ENCODE measurements at regions not wholly inside any gene's neighbourhood (a gene's known extent, or its start where the extent isn't known, plus 50 kb on each side); places are given as distances from the start of the nearest gene placed in this dataset.

DNA sequence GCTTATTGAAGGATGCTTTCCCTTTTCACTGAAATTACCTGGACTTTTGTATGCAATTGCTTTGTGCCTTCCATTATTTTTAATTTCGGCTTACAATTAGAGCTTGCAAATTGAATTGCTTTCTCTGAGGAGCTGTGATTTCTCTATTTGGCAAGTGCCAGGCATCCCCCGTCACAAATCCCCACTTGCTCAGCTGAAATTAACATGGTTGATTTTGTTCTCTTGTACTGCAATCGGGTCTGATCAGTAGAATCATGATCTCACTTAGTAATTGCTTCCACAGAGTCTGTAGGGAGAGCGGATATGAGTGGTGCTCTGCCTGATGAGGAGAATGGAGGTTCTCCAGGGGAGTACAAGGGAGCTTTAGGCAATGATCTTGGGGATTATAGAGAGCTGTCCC is 495.5 kb upstream of the SGCD start:
- Histone ChIP-seq H3K4me1 (replicated peaks; ENCODE audit: insufficient read depth) (no peaks in the 10 kb centered on the region), H3K9me2 (ENCODE audit: insufficient read depth) (no peaks in the 10 kb centered on the region), H3K4me3 (no peak overlapping the region), H3K27me3 (ENCODE audit: insufficient read depth, low read depth) (no peaks in the 10 kb centered on the region), H4K20me1 (ENCODE audit: insufficient read depth) (no peaks in the 10 kb centered on the region), H3F3A (ENCODE audit: insufficient read depth, low read depth) (no peaks in the 10 kb centered on the region), H3K36me3 (ENCODE audit: low read depth) (no peaks in the 10 kb centered on the region), H3K27ac (no peak overlapping the region), H3K9me3 (ENCODE audit: insufficient read depth, low read depth) (no peaks in the 10 kb centered on the region), H3K4me2 (no peak overlapping the region), H2AFZ (no peak overlapping the region), H3K79me2 (ENCODE audit: low read depth) (no peaks in the 10 kb centered on the region)
- POLR2A ChIA-PET (ENCODE audit: unreplicated experiment), result no interaction called here
- intact Hi-C loops (cut with micrococcal nuclease; ENCODE audit: unreplicated experiment), result no loop called here
- TF ChIP-seq CTCF (conservative IDR thresholded peaks at IDR 0.05), result no peak
- TF ChIP-seq EZH2 (IDR thresholded peaks at IDR 0.05; ENCODE audit: low read depth), result no peak
- BruUV-seq (replicated peaks), result no TSS peak
- no peak for DNase-seq
- CTCF ChIA-PET, result no interaction called here

GRCh38 chr5:155833287-155833686 is 493.7 kb upstream of the SGCD start:
- H3K27me3 ChIP-seq (ENCODE audit: insufficient read depth, low read depth), result no peaks in the 10 kb centered on the region
- POLR2A ChIA-PET (ENCODE audit: unreplicated experiment), result no interaction called here
- intact Hi-C loops (cut with micrococcal nuclease; ENCODE audit: unreplicated experiment), result no loop called here

DNA sequence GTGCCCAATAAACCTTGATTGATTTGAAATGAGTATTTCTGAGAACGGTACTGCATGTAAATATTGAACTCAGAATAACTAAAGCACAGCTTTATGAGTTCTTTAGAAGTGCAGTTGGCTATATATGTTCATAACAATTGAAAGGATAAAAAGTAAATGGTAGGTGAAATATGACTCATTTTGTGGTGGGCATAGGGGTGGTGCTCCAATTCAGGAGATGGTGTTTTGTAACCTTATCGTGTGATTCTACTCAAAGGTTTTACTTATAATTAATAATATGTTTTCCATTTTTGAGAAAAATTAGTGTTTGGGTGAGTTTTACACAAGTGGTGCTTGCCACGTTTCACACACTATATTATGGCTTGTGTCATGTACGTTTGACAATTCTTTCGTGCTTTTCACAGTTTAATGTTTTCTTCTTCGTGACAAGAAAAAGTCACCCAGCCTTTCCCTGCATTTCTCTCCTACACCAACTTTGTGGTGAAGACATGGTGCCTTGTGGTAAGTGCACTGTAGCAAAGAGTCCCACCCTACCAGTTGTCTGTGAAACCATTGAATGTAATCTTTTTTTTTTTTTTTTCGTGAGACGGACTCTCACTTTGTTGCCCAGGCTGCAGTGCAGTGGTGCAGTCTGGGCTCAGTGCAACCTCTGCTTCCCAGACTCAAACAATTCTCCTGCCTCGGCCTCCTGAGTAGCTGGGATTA is 492.5 kb upstream of the SGCD start:
- Histone ChIP-seq H3F3A (ENCODE audit: insufficient read depth, low read depth) (no peaks in the 10 kb centered on the region), H3K27ac (no peak overlapping the region), H3K4me3 (no peak overlapping the region), H3K27me3 (ENCODE audit: insufficient read depth, low read depth) (no peaks in the 10 kb centered on the region), H3K4me2 (no peak overlapping the region), H3K4me1 (replicated peaks; ENCODE audit: insufficient read depth) (no peaks in the 10 kb centered on the region), H3K9me2 (ENCODE audit: insufficient read depth) (no peaks in the 10 kb centered on the region), H3K9me3 (ENCODE audit: insufficient read depth, low read depth) (no peaks in the 10 kb centered on the region), H3K36me3 (ENCODE audit: low read depth) (no peaks in the 10 kb centered on the region), H3K79me2 (ENCODE audit: low read depth) (no peaks in the 10 kb centered on the region), H2AFZ (no peak overlapping the region), H4K20me1 (ENCODE audit: insufficient read depth) (no peaks in the 10 kb centered on the region)
- no TSS peak for BruUV-seq (replicated peaks)
- intact Hi-C loops (cut with micrococcal nuclease; ENCODE audit: unreplicated experiment), result no loop called here
- no peak for DNase-seq
- ChIA-PET CTCF (no interaction called here), POLR2A (ENCODE audit: unreplicated experiment) (no interaction called here)
- TF ChIP-seq EZH2 (IDR thresholded peaks at IDR 0.05; ENCODE audit: low read depth) (no peak), CTCF (conservative IDR thresholded peaks at IDR 0.05) (no peak)

More at GRCh38 chr5:155833287-155833686, 493.7 kb upstream of the SGCD start:
- Histone ChIP-seq H3K9me3 (ENCODE audit: insufficient read depth, low read depth) (no peaks in the 10 kb centered on the region), H3K4me1 (replicated peaks; ENCODE audit: insufficient read depth) (no peaks in the 10 kb centered on the region), H3K27ac (no peak overlapping the region), H3F3A (ENCODE audit: insufficient read depth, low read depth) (no peaks in the 10 kb centered on the region), H3K79me2 (ENCODE audit: low read depth) (no peaks in the 10 kb centered on the region), H3K9me2 (ENCODE audit: insufficient read depth) (no peaks in the 10 kb centered on the region), H4K20me1 (ENCODE audit: insufficient read depth) (no peaks in the 10 kb centered on the region), H3K4me3 (no peak overlapping the region), H3K36me3 (ENCODE audit: low read depth) (no peaks in the 10 kb centered on the region), H2AFZ (no peak overlapping the region), H3K4me2 (no peak overlapping the region)
- BruUV-seq (replicated peaks), result no TSS peak
- DNase-seq, result no peak
- CTCF ChIA-PET, result no interaction called here
- TF ChIP-seq CTCF (conservative IDR thresholded peaks at IDR 0.05) (no peak), EZH2 (IDR thresholded peaks at IDR 0.05; ENCODE audit: low read depth) (no peak)

Data from PC-9 (cell line).